ENCODE measurements at regions not wholly inside any gene's neighbourhood (a gene's known extent, or its start where the extent isn't known, plus 50 kb on each side); places are given as distances from the start of the nearest gene placed in this dataset.
"Not testable (repeated sequence)": the region's sequence is repeated elsewhere in the genome, so short reads cannot be mapped to it uniquely, and the experiment has no call there.

DNA sequence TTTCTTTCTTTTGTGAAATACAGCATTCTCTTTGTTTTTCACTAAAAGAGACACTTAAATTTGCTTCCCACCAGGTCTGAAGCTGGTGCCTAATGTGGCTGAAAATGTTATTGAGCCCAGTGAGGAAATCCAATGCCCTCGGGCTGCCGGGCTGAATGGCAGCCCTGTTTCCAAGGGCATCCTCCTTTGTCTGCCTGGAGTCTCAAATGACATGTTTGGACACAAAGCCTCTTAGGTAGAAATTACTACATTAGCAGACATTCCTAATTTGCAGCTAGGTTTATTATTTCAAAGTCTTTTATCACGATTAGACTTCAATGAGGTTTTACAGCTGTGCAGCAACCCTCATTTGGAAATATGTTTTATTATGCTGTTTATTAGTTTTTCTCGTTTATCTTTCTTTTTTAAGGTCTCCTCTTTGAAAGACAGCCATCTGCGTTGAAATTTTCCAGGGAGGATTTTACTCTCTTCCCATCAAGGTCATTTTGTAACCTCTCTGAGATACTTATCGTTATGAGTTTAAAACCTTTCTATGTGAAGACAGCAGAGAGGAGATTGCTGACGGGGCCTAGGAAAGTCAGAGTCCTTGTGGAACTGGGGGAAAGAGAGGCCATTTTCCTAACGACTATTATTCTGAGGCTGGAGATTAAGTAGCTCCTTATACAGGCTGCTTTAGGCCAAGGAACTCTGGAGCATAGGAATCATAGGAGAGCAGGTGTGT lies 59.0 kb upstream of the ZNF532 start:
- peak; percentile 38 for DNase-seq (ENCODE audit: low spot score)
- Histone ChIP-seq H3K27me3 (replicated peaks; ENCODE audit: insufficient read depth) (no peaks in the 10 kb centered on the region), H3K36me3 (no peaks in the 10 kb centered on the region), H3K9me3 (no peaks in the 10 kb centered on the region), H3K27ac (peak overlapping the region; percentile 81 to 84), H3K4me1 (replicated peaks) (peaks cover 6% of the 10 kb centered on the region), H3K4me3 (no peak overlapping the region)
- intact Hi-C loops (cut with DNase I), result no loop called here
- TF ChIP-seq POLR2A (IDR thresholded peaks at IDR 0.05), result no peak
- TF ChIP-seq POLR2AphosphoS5 (IDR thresholded peaks at IDR 0.05), result peak; percentile 47
- WGBS, result 18% methylated on average over 8 of the region's 8 CpGs

DNA sequence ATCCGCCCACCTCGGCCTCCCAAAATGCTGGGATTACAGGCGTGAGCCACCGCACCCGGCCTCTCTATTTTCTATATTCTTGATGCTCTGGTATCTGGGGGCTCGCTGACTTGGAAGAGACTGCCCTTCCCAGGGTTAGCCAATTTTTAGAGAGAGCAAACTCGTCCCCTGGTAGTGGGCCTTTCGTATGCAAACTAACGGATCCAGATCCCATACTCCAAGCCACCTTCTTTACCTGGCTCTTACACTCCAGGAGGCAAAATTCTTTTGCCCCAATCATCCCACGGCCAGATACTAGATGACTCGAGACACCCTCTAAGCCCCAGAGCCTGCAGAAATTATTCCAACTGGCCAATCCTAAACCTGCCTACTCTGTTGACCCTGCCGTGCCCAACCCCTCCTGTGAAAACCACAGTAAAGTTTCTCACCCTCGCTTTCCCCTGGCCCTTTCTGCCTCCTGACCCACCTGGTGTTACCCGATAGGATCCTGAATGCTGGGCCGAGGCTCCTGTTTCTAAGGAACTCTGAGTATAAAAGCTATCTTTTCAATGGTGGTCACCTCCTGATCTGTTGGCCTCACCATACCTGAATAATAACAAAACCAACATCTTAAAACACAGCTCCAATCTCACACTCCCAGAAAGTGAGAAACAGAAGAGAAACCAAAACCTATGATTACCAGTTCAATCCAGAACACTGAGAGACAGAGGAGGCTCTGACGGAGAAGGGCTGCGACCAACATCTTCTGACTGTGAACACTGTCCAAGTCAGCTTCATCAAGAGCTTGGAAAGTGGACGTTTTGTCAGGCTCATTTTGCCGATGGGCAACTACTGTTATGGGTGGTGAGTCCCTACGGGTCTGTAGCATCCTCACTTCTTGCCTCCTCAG lies 57.6 kb upstream of the ZNF532 start:
- Histone ChIP-seq H3K4me1 (replicated peaks) (peaks cover 6% of the 10 kb centered on the region), H3K27ac (peak overlapping the region; percentile 57 to 84), H3K9me3 (no peaks in the 10 kb centered on the region), H3K27me3 (replicated peaks; ENCODE audit: insufficient read depth) (no peaks in the 10 kb centered on the region), H3K36me3 (no peaks in the 10 kb centered on the region), H3K4me3 (no peak overlapping the region)
- intact Hi-C loops (cut with DNase I), result no loop called here
- no peak for DNase-seq (ENCODE audit: low spot score)
- 94% methylated on average over 20 of the region's 20 CpGs for WGBS
- no peak for TF ChIP-seq POLR2A (IDR thresholded peaks at IDR 0.05)
- no peak for TF ChIP-seq POLR2AphosphoS5 (IDR thresholded peaks at IDR 0.05)

DNA sequence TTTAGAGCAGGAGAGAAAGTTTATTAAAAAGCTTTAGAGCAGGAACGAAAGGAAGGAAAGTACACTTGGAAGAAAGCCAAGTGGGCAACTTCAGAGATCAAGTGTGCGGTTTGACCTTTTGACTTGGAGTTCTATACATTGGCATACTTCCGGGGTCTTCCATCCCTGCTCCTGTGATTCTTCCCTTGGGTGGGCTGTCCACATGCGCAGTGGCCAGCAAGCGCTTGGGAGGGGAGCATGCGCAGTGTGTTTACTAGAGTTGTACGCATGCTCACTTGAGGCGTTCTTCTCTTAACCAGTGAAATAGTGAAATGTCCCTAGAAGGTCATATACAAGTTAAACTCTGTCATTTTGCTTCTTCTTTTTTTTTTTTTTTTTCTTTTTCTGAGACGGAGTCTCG lies 56.9 kb upstream of the ZNF532 start:
- peaks cover 6% of the 10 kb centered on the region for H3K4me1 ChIP-seq (replicated peaks)
- WGBS, result 94% methylated on average over 10 of the region's 10 CpGs
- no peak for TF ChIP-seq POLR2AphosphoS5 (IDR thresholded peaks at IDR 0.05)
- TF ChIP-seq POLR2A (IDR thresholded peaks at IDR 0.05), result no peak
- TF ChIP-seq, protein P1, sequence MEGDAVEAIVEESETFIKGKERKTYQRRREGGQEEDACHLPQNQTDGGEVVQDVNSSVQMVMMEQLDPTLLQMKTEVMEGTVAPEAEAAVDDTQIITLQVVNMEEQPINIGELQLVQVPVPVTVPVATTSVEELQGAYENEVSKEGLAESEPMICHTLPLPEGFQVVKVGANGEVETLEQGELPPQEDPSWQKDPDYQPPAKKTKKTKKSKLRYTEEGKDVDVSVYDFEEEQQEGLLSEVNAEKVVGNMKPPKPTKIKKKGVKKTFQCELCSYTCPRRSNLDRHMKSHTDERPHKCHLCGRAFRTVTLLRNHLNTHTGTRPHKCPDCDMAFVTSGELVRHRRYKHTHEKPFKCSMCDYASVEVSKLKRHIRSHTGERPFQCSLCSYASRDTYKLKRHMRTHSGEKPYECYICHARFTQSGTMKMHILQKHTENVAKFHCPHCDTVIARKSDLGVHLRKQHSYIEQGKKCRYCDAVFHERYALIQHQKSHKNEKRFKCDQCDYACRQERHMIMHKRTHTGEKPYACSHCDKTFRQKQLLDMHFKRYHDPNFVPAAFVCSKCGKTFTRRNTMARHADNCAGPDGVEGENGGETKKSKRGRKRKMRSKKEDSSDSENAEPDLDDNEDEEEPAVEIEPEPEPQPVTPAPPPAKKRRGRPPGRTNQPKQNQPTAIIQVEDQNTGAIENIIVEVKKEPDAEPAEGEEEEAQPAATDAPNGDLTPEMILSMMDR (IDR thresholded peaks at IDR 0.05), result no peak
- no peaks in the 10 kb centered on the region for H3K9me3 ChIP-seq
- no peaks in the 10 kb centered on the region for H3K27me3 ChIP-seq (replicated peaks; ENCODE audit: insufficient read depth)
- intact Hi-C loops (cut with DNase I), result no loop called here
- no peaks in the 10 kb centered on the region for H3K36me3 ChIP-seq
- no peak for DNase-seq (ENCODE audit: low spot score)
- H3K27ac ChIP-seq, result no peak overlapping the region
- no peak overlapping the region for H3K4me3 ChIP-seq

DNA sequence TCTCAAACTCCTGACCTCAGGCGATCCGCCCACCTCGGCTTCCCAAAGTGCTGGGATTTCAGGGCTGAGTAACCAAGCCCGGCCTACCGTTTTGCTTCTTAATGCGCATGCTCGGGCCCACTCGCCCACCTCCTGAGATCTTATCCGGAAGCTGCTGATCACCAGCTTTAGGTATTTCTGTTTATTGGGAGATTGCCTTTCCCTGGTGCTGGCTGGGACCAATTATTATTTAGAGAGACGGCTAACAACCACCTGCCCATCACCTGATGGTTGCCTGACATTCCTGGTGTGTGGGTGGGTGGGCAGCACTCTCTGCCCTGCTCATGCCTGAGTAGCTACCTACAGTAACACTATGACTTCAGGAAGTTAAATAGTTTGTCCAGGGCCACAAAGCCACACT lies 56.3 kb upstream of the ZNF532 start:
- intact Hi-C loops (cut with DNase I), result no loop called here
- TF ChIP-seq POLR2A (IDR thresholded peaks at IDR 0.05), result no peak
- TF ChIP-seq, protein P1 (IDR thresholded peaks at IDR 0.05), result no peak
- TF ChIP-seq POLR2AphosphoS5 (IDR thresholded peaks at IDR 0.05), result no peak
- Histone ChIP-seq H3K27me3 (replicated peaks; ENCODE audit: insufficient read depth) (no peaks in the 10 kb centered on the region), H3K4me3 (no peak overlapping the region), H3K27ac (no peak overlapping the region), H3K4me1 (replicated peaks) (peaks cover 6% of the 10 kb centered on the region), H3K9me3 (no peaks in the 10 kb centered on the region), H3K36me3 (no peaks in the 10 kb centered on the region)
- no peak for DNase-seq (ENCODE audit: low spot score)
- 94% methylated on average over 10 of the region's 10 CpGs for WGBS

DNA sequence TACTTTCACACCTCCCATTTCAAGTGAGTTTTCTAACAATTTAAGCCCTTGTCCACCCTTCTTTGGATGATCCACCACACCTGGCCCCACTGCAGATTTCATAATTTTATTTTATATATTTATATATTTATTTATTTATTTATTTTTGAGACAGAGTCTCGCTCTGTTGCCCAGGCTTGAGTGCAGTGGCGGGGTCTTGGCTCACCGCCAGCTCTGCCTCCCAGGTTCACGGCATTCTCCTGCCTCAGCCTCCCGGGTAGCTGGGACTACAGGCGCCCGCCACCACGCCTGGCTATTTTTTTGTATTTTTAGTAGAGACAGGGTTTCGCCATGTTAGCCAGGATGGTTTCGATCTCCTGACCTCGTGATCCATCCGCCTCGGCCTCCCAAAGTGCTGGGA lies 52.8 kb upstream of the ZNF532 start:
- H3K4me1 ChIP-seq (replicated peaks); DNase-seq (ENCODE audit: low spot score); H3K27me3 ChIP-seq (replicated peaks; ENCODE audit: insufficient read depth); H3K4me3 ChIP-seq; H3K9me3 ChIP-seq; intact Hi-C loops (cut with DNase I); H3K36me3 ChIP-seq: not testable (repeated sequence)
- peak overlapping the region; percentile 72 to 89 for H3K27ac ChIP-seq
- WGBS, result 95% methylated on average over 13 of the region's 13 CpGs

DNA sequence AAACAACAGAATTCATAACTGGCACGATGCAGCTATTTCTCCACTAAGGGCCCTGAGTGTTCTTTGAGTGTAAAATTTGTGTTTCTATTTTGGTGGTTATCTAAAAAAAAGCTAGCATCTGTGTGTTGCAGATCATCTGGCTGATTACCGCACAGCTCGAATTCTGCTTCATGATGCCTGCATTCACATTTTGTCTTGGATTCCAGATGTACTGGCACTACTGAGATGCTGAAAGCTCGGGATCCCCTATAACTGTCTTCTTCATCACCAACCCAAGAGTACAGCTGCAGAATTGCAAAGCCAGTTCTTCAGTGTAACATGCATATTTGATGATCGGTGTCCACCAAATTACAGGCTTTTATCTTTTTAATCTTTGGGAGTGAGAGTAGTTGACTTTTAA lies 51.6 kb upstream of the ZNF532 start:
- Histone ChIP-seq H3K27me3 (replicated peaks; ENCODE audit: insufficient read depth) (no peaks in the 10 kb centered on the region), H3K27ac (peak overlapping the region; percentile 72 to 89), H3K4me3 (no peak overlapping the region), H3K36me3 (no peaks in the 10 kb centered on the region), H3K4me1 (replicated peaks) (no peaks in the 10 kb centered on the region), H3K9me3 (no peaks in the 10 kb centered on the region)
- WGBS, result 64% methylated on average over 5 of the region's 5 CpGs
- no peak for DNase-seq (ENCODE audit: low spot score)
- TF ChIP-seq, protein P1 (IDR thresholded peaks at IDR 0.05), result no peak
- TF ChIP-seq POLR2AphosphoS5 (IDR thresholded peaks at IDR 0.05) (no peak), POLR2A (IDR thresholded peaks at IDR 0.05) (no peak)
- intact Hi-C loops (cut with DNase I), result no loop called here

Measured in prostate gland (tissue), 2 donors.